Neural cell (in vitro differentiated cells): ENCODE measurements at regions not wholly inside any gene's neighbourhood (a gene's known extent, or its start where the extent isn't known, plus 50 kb on each side); places are given as distances from the start of the nearest gene placed in this dataset.

Source experiments
- H2AFZ ChIP-seq: fragments of 200-600, 300-800 bp; sonication (generic), shearing (Covaris generic); 2 replicates; pipeline ENCODE4 v1.6.0; 2014; ENCODE audit warnings: low read depth, mild to moderate bottlenecking, antibody characterized with exemption, low read length, moderate library complexity
- H3F3A ChIP-seq: fragments of 200-600 bp; shearing (Covaris generic); 2 replicates; pipeline ENCODE4 v1.6.1; 2016; ENCODE audit warnings: mild to moderate bottlenecking, moderate library complexity, mixed read lengths, antibody characterized with exemption, low read length; ENCODE audit not compliant: insufficient read depth, poor library complexity, severe bottlenecking
- H3K27ac ChIP-seq: fragments of 200-600, 300-800 bp; sonication (generic), shearing (Covaris generic); 2 replicates; pipeline ENCODE4 v1.5.1; 2014; ENCODE audit warnings: mild to moderate bottlenecking, low read length, moderate library complexity
- H3K27me3 ChIP-seq: fragments of 300-800, 200-600 bp; sonication (generic), shearing (Covaris generic); 2 replicates; pipeline ENCODE4 v1.6.0; 2014; ENCODE audit warnings: mild to moderate bottlenecking, low read depth, low read length, moderate library complexity; ENCODE audit not compliant: insufficient read depth
- H3K36me3 ChIP-seq: fragments of 300-800, 200-600 bp; sonication (generic), shearing (Covaris generic); 2 replicates; pipeline ENCODE4 v1.5.1; 2014; ENCODE audit warnings: mild to moderate bottlenecking, antibody characterized with exemption, low read length, moderate library complexity; ENCODE audit not compliant: insufficient read depth
- H3K4me2 ChIP-seq: fragments of 300-800, 200-600 bp; sonication (generic), shearing (Covaris generic); 2 replicates; pipeline ENCODE4 v1.6.0; 2014; ENCODE audit warnings: mild to moderate bottlenecking, low read length
- H3K4me3 ChIP-seq: fragments of 300-800, 200-600 bp; sonication (generic), shearing (Covaris generic); 2 replicates; pipeline ENCODE4 v1.5.1; 2014; ENCODE audit warnings: mild to moderate bottlenecking, low read length, moderate library complexity
- H3K79me2 ChIP-seq: fragments of 200-600 bp; shearing (Covaris generic); replicated peaks from 2 replicates; pipeline ENCODE4 v1.6.0; 2014; ENCODE audit warnings: mild to moderate bottlenecking, low read length, moderate library complexity; ENCODE audit not compliant: insufficient read depth
- H3K9ac ChIP-seq: fragments of 300-800, 200-600 bp; sonication (generic), shearing (Covaris generic); 2 replicates; pipeline ENCODE4 v1.6.1; 2016; ENCODE audit warnings: mild to moderate bottlenecking, low read length, mixed read lengths
- H3K9me2 ChIP-seq: fragments of 200-600 bp; shearing (Covaris generic); 2 replicates; pipeline ENCODE4 v1.6.1; 2016; ENCODE audit warnings: mild to moderate bottlenecking, low read length, mixed read lengths; ENCODE audit not compliant: insufficient read depth
- H3K9me3 ChIP-seq: fragments of 200-600, 300-800 bp; sonication (generic), shearing (Covaris generic); 2 replicates; pipeline ENCODE4 v1.6.1; 2016; ENCODE audit warnings: mild to moderate bottlenecking, mixed run types, low read length, moderate library complexity, mixed read lengths
- H4K20me1 ChIP-seq: fragments of 200-600 bp; shearing (Covaris generic); 2 replicates; pipeline ENCODE4 v1.6.1; 2016; ENCODE audit warnings: mild to moderate bottlenecking, mixed run types; ENCODE audit not compliant: insufficient read depth
- EP300 ChIP-seq: fragments of 450-650 bp; conservative IDR thresholded peaks from 2 replicates; pipeline ENCODE4 v1.6.1; 2014; ENCODE audit warnings: antibody characterized with exemption, mild to moderate bottlenecking, moderate library complexity; ENCODE audit not compliant: poor library complexity, severe bottlenecking
- EZH2 ChIP-seq: fragments of 200-600, 300-800 bp; shearing (Covaris generic), sonication (generic); IDR thresholded peaks from 2 replicates; pipeline ENCODE4 v1.6.1; 2014; ENCODE audit warnings: antibody characterized with exemption, low read length, borderline replicate concordance, mild to moderate bottlenecking; ENCODE audit not compliant: insufficient read depth, poor library complexity, severe bottlenecking
- MXI1 ChIP-seq: fragments of 450-650 bp; conservative IDR thresholded peaks from 2 replicates; pipeline ENCODE4 v1.6.1; 2014; ENCODE audit warnings: antibody characterized with exemption, mild to moderate bottlenecking; ENCODE audit not compliant: poor library complexity, severe bottlenecking
- POLR2AphosphoS5 ChIP-seq: IDR thresholded peaks from 2 replicates; pipeline ENCODE4 v1.6.1; 2012
- RAD21 ChIP-seq: fragments of 450-650 bp; conservative IDR thresholded peaks from 2 replicates; pipeline ENCODE4 v1.6.1; 2014; ENCODE audit warnings: antibody characterized with exemption, mild to moderate bottlenecking, moderate library complexity
- SMC3 ChIP-seq: fragments of 450-650 bp; conservative IDR thresholded peaks from 2 replicates; pipeline ENCODE4 v1.6.1; 2014; ENCODE audit warnings: antibody characterized with exemption, mild to moderate bottlenecking, moderate library complexity; ENCODE audit not compliant: poor library complexity
- TAF1 ChIP-seq: IDR thresholded peaks from 2 replicates; pipeline ENCODE4 v1.6.1; 2012; ENCODE audit warnings: low read depth
- TF ChIP-seq, protein P1 (sequence below): fragments of 450-650 bp; IDR thresholded peaks from 2 replicates; pipeline ENCODE4 v1.5.1; 2014; ENCODE audit warnings: antibody characterized with exemption, mild to moderate bottlenecking, moderate library complexity; ENCODE audit not compliant: poor library complexity, severe bottlenecking
- TF ChIP-seq, protein P2 (sequence below): IDR thresholded peaks from 2 replicates; pipeline ENCODE4 v1.6.1; 2012; ENCODE audit warnings: borderline replicate concordance

DNA sequence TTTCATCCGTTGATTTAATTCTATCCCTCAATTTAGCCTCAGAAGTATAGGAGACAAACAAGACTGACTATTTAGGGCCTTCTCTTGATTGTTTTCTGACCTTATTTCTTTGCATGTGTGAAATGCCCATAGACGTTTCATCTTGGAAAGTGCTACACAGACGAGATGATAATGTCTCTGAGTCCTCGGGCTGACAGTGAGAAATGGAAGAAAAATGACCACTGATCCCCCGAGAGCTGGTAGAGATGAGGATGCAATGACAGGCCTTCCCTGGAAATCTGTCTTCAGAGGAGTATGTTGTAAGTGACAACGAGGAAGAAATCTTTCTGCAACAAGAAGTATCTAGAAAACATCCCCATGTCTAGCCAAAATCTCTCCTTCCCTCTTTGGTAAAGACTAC, 522.9 kb downstream of the HAPSTR1 start:
- no peak overlapping the region for H3K4me2 ChIP-seq
- no peak for TF ChIP-seq SMC3
- TF ChIP-seq EP300 = peak; percentile 28
- no peaks in the 10 kb centered on the region for H3K9me3 ChIP-seq
- no peak overlapping the region for H3K27ac ChIP-seq
- no peaks in the 10 kb centered on the region for H3K9me2 ChIP-seq
- H3K9ac ChIP-seq = no peak overlapping the region
- no peak overlapping the region for H2AFZ ChIP-seq
- H3K4me3 ChIP-seq = no peak overlapping the region
- no peaks in the 10 kb centered on the region for H3K27me3 ChIP-seq
- no peaks in the 10 kb centered on the region for H3K79me2 ChIP-seq
- no peaks in the 10 kb centered on the region for H3K36me3 ChIP-seq
- H3F3A ChIP-seq = no peaks in the 10 kb centered on the region
- H4K20me1 ChIP-seq = no peaks in the 10 kb centered on the region

DNA sequence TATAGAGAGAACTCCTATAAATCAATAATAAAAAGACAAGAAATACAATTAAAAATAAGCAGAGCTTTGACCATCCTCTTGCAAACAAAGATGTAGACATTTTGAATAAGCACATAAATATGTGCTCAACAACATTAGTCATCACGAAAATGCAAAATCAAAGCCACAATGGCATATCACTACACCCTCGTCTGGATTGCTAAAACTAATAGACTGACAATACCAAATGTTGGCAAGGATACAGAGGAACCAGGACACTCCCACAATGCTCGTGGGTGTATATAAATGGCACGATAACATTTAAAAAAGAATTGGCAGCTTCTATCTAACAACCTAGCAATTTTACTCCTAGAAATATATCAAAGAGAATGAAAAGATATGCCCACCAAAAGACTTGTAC, 530.8 kb downstream of the HAPSTR1 start:
- Histone ChIP-seq H4K20me1 (no peaks in the 10 kb centered on the region), H3K9ac (no peak overlapping the region), H3K27me3 (no peaks in the 10 kb centered on the region), H3K36me3 (no peaks in the 10 kb centered on the region), H3F3A (no peaks in the 10 kb centered on the region), H3K79me2 (no peaks in the 10 kb centered on the region), H3K9me3 (no peaks in the 10 kb centered on the region), H3K9me2 (no peaks in the 10 kb centered on the region), H3K4me2 (no peak overlapping the region), H3K27ac (no peak overlapping the region), H3K4me3 (no peak overlapping the region), H2AFZ (no peak overlapping the region)
- TF ChIP-seq, protein P1, sequence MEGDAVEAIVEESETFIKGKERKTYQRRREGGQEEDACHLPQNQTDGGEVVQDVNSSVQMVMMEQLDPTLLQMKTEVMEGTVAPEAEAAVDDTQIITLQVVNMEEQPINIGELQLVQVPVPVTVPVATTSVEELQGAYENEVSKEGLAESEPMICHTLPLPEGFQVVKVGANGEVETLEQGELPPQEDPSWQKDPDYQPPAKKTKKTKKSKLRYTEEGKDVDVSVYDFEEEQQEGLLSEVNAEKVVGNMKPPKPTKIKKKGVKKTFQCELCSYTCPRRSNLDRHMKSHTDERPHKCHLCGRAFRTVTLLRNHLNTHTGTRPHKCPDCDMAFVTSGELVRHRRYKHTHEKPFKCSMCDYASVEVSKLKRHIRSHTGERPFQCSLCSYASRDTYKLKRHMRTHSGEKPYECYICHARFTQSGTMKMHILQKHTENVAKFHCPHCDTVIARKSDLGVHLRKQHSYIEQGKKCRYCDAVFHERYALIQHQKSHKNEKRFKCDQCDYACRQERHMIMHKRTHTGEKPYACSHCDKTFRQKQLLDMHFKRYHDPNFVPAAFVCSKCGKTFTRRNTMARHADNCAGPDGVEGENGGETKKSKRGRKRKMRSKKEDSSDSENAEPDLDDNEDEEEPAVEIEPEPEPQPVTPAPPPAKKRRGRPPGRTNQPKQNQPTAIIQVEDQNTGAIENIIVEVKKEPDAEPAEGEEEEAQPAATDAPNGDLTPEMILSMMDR = no peak
- TF ChIP-seq RAD21 = no peak
- TF ChIP-seq EZH2 = no peak
- TF ChIP-seq EP300 = no peak
- no peak for TF ChIP-seq POLR2AphosphoS5
- no peak for TF ChIP-seq SMC3
- TF ChIP-seq, protein P2, sequence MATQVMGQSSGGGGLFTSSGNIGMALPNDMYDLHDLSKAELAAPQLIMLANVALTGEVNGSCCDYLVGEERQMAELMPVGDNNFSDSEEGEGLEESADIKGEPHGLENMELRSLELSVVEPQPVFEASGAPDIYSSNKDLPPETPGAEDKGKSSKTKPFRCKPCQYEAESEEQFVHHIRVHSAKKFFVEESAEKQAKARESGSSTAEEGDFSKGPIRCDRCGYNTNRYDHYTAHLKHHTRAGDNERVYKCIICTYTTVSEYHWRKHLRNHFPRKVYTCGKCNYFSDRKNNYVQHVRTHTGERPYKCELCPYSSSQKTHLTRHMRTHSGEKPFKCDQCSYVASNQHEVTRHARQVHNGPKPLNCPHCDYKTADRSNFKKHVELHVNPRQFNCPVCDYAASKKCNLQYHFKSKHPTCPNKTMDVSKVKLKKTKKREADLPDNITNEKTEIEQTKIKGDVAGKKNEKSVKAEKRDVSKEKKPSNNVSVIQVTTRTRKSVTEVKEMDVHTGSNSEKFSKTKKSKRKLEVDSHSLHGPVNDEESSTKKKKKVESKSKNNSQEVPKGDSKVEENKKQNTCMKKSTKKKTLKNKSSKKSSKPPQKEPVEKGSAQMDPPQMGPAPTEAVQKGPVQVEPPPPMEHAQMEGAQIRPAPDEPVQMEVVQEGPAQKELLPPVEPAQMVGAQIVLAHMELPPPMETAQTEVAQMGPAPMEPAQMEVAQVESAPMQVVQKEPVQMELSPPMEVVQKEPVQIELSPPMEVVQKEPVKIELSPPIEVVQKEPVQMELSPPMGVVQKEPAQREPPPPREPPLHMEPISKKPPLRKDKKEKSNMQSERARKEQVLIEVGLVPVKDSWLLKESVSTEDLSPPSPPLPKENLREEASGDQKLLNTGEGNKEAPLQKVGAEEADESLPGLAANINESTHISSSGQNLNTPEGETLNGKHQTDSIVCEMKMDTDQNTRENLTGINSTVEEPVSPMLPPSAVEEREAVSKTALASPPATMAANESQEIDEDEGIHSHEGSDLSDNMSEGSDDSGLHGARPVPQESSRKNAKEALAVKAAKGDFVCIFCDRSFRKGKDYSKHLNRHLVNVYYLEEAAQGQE = no peak
- TF ChIP-seq TAF1 = no peak
- TF ChIP-seq MXI1 = no peak

DNA sequence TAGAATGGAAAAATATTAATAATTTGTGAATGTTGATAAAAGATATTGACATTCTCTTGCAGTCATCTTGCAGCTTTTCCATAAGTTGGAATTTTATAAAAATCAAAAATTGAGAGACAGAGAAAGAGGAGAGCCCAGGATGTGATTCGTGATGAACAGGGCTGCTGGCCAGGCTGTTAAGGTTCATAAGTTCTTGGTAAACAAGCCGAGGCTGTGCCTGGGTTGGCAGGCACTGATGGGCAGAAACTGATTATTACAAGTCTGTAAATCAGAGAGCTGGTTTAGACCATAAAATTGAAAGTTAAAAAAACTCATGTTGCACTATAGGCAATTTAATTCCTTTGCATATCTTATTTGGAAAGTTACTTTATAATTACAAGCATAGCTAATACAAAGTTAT, 533.7 kb downstream of the HAPSTR1 start:
- Histone ChIP-seq H3K27me3 (no peaks in the 10 kb centered on the region), H3K79me2 (no peaks in the 10 kb centered on the region), H3K4me3 (no peak overlapping the region), H3K36me3 (no peaks in the 10 kb centered on the region), H3K27ac (no peak overlapping the region), H4K20me1 (no peaks in the 10 kb centered on the region), H2AFZ (no peak overlapping the region), H3K9ac (no peak overlapping the region), H3F3A (no peaks in the 10 kb centered on the region), H3K4me2 (no peak overlapping the region), H3K9me3 (no peaks in the 10 kb centered on the region), H3K9me2 (no peaks in the 10 kb centered on the region)
- TF ChIP-seq, protein P2 = no peak
- TF ChIP-seq EZH2 (no peak), RAD21 (no peak), POLR2AphosphoS5 (no peak), SMC3 (no peak)
- TF ChIP-seq, protein P1 = no peak
